ENCODE measurements at regions not wholly inside any gene's neighbourhood (a gene's known extent, or its start where the extent isn't known, plus 50 kb on each side); places are given as distances from the start of the nearest gene placed in this dataset.

DNA sequence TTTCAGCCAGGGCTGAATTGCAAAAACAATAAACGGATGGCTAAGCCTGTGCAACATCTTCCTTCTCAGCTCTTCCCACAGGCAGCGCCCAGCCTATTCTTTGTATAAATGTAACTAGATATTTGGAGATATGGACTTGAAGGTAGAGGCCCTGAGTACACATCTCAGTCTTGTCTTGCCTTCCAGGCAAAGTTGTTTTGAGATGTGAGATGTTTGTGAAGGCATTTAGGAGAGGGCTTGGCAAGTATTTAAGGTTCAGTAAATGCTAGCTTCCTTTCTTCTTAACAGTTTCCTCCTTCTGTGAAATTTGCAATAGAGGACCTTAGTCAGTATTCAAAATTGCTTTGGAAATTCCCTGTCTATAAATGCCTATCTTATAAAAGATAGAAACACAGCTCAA is 228.8 kb downstream of the NR2F1-AS1 start:
- TF ChIP-seq, protein P1, sequence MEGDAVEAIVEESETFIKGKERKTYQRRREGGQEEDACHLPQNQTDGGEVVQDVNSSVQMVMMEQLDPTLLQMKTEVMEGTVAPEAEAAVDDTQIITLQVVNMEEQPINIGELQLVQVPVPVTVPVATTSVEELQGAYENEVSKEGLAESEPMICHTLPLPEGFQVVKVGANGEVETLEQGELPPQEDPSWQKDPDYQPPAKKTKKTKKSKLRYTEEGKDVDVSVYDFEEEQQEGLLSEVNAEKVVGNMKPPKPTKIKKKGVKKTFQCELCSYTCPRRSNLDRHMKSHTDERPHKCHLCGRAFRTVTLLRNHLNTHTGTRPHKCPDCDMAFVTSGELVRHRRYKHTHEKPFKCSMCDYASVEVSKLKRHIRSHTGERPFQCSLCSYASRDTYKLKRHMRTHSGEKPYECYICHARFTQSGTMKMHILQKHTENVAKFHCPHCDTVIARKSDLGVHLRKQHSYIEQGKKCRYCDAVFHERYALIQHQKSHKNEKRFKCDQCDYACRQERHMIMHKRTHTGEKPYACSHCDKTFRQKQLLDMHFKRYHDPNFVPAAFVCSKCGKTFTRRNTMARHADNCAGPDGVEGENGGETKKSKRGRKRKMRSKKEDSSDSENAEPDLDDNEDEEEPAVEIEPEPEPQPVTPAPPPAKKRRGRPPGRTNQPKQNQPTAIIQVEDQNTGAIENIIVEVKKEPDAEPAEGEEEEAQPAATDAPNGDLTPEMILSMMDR (IDR thresholded peaks at IDR 0.05): no peak
- TF ChIP-seq POLR2AphosphoS5 (IDR thresholded peaks at IDR 0.05): no peak
- TF ChIP-seq EP300 (IDR thresholded peaks at IDR 0.05): no peak
- no peak for TF ChIP-seq POLR2A (IDR thresholded peaks at IDR 0.05)
